ENCODE measurements at regions not wholly inside any gene's neighbourhood (a gene's known extent, or its start where the extent isn't known, plus 50 kb on each side); places are given as distances from the start of the nearest gene placed in this dataset.

- H3K27ac Mint-ChIP-seq = no peak overlapping the region
- H3K27me3 Mint-ChIP-seq (ENCODE audit: low read depth) = no peaks in the 10 kb centered on the region
- no peaks in the 10 kb centered on the region for H3K9me3 Mint-ChIP-seq
- H3K4me3 Mint-ChIP-seq = no peak overlapping the region
- no peak for DNase-seq (ENCODE audit: low spot score)
- H3K4me1 Mint-ChIP-seq (ENCODE audit: low read depth) = no peaks in the 10 kb centered on the region
- no peaks in the 10 kb centered on the region for H3K36me3 Mint-ChIP-seq (ENCODE audit: low read depth)
Measured at GRCh38 chr7:84482476-84482875, 287.9 kb upstream of the SEMA3A start.

GRCh38 chr7:84479059-84479458, 284.5 kb upstream of the SEMA3A start:
- Mint-ChIP-seq H3K4me3 (no peak overlapping the region), H3K27me3 (ENCODE audit: low read depth) (no peaks in the 10 kb centered on the region), H3K4me1 (ENCODE audit: low read depth) (no peaks in the 10 kb centered on the region), H3K27ac (no peak overlapping the region), H3K9me3 (no peaks in the 10 kb centered on the region), H3K36me3 (ENCODE audit: low read depth) (no peaks in the 10 kb centered on the region)
- no peak for DNase-seq (ENCODE audit: low spot score)

GRCh38 chr7:84477786-84478478, 283.3 kb upstream of the SEMA3A start:
- no peak for DNase-seq (ENCODE audit: low spot score)
- Mint-ChIP-seq H3K27me3 (ENCODE audit: low read depth) (no peaks in the 10 kb centered on the region), H3K36me3 (ENCODE audit: low read depth) (no peaks in the 10 kb centered on the region), H3K9me3 (no peaks in the 10 kb centered on the region), H3K4me1 (ENCODE audit: low read depth) (no peaks in the 10 kb centered on the region), H3K4me3 (no peak overlapping the region), H3K27ac (no peak overlapping the region)

GRCh38 chr7:84474436-84474835, 279.8 kb upstream of the SEMA3A start:
- Mint-ChIP-seq H3K27me3 (ENCODE audit: low read depth) (no peaks in the 10 kb centered on the region), H3K36me3 (ENCODE audit: low read depth) (no peaks in the 10 kb centered on the region), H3K9me3 (no peaks in the 10 kb centered on the region), H3K27ac (no peak overlapping the region), H3K4me3 (no peak overlapping the region), H3K4me1 (ENCODE audit: low read depth) (no peaks in the 10 kb centered on the region)
- DNase-seq (ENCODE audit: low spot score) = no peak

GRCh38 chr7:84471576-84471975, 277.0 kb upstream of the SEMA3A start:
- Mint-ChIP-seq H3K4me3 (no peak overlapping the region), H3K4me1 (ENCODE audit: low read depth) (no peaks in the 10 kb centered on the region), H3K27ac (no peak overlapping the region), H3K9me3 (no peaks in the 10 kb centered on the region), H3K36me3 (ENCODE audit: low read depth) (no peaks in the 10 kb centered on the region), H3K27me3 (ENCODE audit: low read depth) (no peaks in the 10 kb centered on the region)
- no peak for DNase-seq (ENCODE audit: low spot score)

GRCh38 chr7:84469034-84469433, 274.4 kb upstream of the SEMA3A start:
- DNase-seq (ENCODE audit: low spot score) = no peak
- no peak overlapping the region for H3K27ac Mint-ChIP-seq
- no peaks in the 10 kb centered on the region for H3K36me3 Mint-ChIP-seq (ENCODE audit: low read depth)

GRCh38 chr7:84462259-84462658, 267.7 kb upstream of the SEMA3A start:
- no peak for DNase-seq (ENCODE audit: low spot score)
- no peak overlapping the region for H3K27ac Mint-ChIP-seq

More at GRCh38 chr7:84469034-84469433, 274.4 kb upstream of the SEMA3A start:
- no peak overlapping the region for H3K4me3 Mint-ChIP-seq
- no peaks in the 10 kb centered on the region for H3K9me3 Mint-ChIP-seq
- H3K4me1 Mint-ChIP-seq (ENCODE audit: low read depth) = no peaks in the 10 kb centered on the region
- no peaks in the 10 kb centered on the region for H3K27me3 Mint-ChIP-seq (ENCODE audit: low read depth)

GRCh38 chr7:84461093-84461492, 266.5 kb upstream of the SEMA3A start:
- no peaks in the 10 kb centered on the region for H3K27me3 Mint-ChIP-seq (ENCODE audit: low read depth)
- no peaks in the 10 kb centered on the region for H3K36me3 Mint-ChIP-seq (ENCODE audit: low read depth)
- no peak overlapping the region for H3K27ac Mint-ChIP-seq
- no peaks in the 10 kb centered on the region for H3K9me3 Mint-ChIP-seq
- no peaks in the 10 kb centered on the region for H3K4me1 Mint-ChIP-seq (ENCODE audit: low read depth)
- no peak for DNase-seq (ENCODE audit: low spot score)
- no peak overlapping the region for H3K4me3 Mint-ChIP-seq

More at GRCh38 chr7:84462259-84462658, 267.7 kb upstream of the SEMA3A start:
- Mint-ChIP-seq H3K4me3 (no peak overlapping the region), H3K36me3 (ENCODE audit: low read depth) (no peaks in the 10 kb centered on the region), H3K9me3 (no peaks in the 10 kb centered on the region), H3K27me3 (ENCODE audit: low read depth) (no peaks in the 10 kb centered on the region), H3K4me1 (ENCODE audit: low read depth) (no peaks in the 10 kb centered on the region)

- Mint-ChIP-seq H3K27ac (no peak overlapping the region), H3K4me1 (ENCODE audit: low read depth) (no peaks in the 10 kb centered on the region), H3K27me3 (ENCODE audit: low read depth) (no peaks in the 10 kb centered on the region), H3K9me3 (no peaks in the 10 kb centered on the region), H3K4me3 (no peak overlapping the region), H3K36me3 (ENCODE audit: low read depth) (no peaks in the 10 kb centered on the region)
- no peak for DNase-seq (ENCODE audit: low spot score)
Measured at GRCh38 chr7:84455788-84456187, 261.2 kb upstream of the SEMA3A start.

- DNase-seq (ENCODE audit: low spot score) = no peak
- Mint-ChIP-seq H3K36me3 (ENCODE audit: low read depth) (no peaks in the 10 kb centered on the region), H3K4me1 (ENCODE audit: low read depth) (no peaks in the 10 kb centered on the region), H3K9me3 (no peaks in the 10 kb centered on the region), H3K27me3 (ENCODE audit: low read depth) (no peaks in the 10 kb centered on the region), H3K27ac (no peak overlapping the region), H3K4me3 (no peak overlapping the region)
Measured at GRCh38 chr7:84454174-84454959, 259.8 kb upstream of the SEMA3A start.

GRCh38 chr7:84452618-84453017, 258.0 kb upstream of the SEMA3A start:
- Mint-ChIP-seq H3K27me3 (ENCODE audit: low read depth) (no peaks in the 10 kb centered on the region), H3K4me3 (no peak overlapping the region), H3K36me3 (ENCODE audit: low read depth) (no peaks in the 10 kb centered on the region), H3K4me1 (ENCODE audit: low read depth) (no peaks in the 10 kb centered on the region), H3K9me3 (no peaks in the 10 kb centered on the region), H3K27ac (no peak overlapping the region)
- DNase-seq (ENCODE audit: low spot score) = no peak

- no peaks in the 10 kb centered on the region for H3K36me3 Mint-ChIP-seq (ENCODE audit: low read depth)
- no peak overlapping the region for H3K4me3 Mint-ChIP-seq
- no peak overlapping the region for H3K27ac Mint-ChIP-seq
- H3K4me1 Mint-ChIP-seq (ENCODE audit: low read depth) = no peaks in the 10 kb centered on the region
- H3K27me3 Mint-ChIP-seq (ENCODE audit: low read depth) = no peaks in the 10 kb centered on the region
- DNase-seq (ENCODE audit: low spot score) = no peak
- no peaks in the 10 kb centered on the region for H3K9me3 Mint-ChIP-seq
Measured at GRCh38 chr7:84450772-84451171, 256.2 kb upstream of the SEMA3A start.

- no peaks in the 10 kb centered on the region for H3K27me3 Mint-ChIP-seq (ENCODE audit: low read depth)
- DNase-seq (ENCODE audit: low spot score) = no peak
- H3K27ac Mint-ChIP-seq = no peak overlapping the region
- no peaks in the 10 kb centered on the region for H3K4me1 Mint-ChIP-seq (ENCODE audit: low read depth)
- no peak overlapping the region for H3K4me3 Mint-ChIP-seq
- no peaks in the 10 kb centered on the region for H3K36me3 Mint-ChIP-seq (ENCODE audit: low read depth)
- H3K9me3 Mint-ChIP-seq = no peaks in the 10 kb centered on the region
Measured at GRCh38 chr7:84447636-84448293, 253.2 kb upstream of the SEMA3A start.

GRCh38 chr7:84446991-84447480, 252.4 kb upstream of the SEMA3A start:
- Mint-ChIP-seq H3K4me3 (no peak overlapping the region), H3K36me3 (ENCODE audit: low read depth) (no peaks in the 10 kb centered on the region), H3K4me1 (ENCODE audit: low read depth) (no peaks in the 10 kb centered on the region), H3K9me3 (no peaks in the 10 kb centered on the region), H3K27ac (no peak overlapping the region), H3K27me3 (ENCODE audit: low read depth) (no peaks in the 10 kb centered on the region)
- no peak for DNase-seq (ENCODE audit: low spot score)
